ENCODE measurements at regions not wholly inside any gene's neighbourhood (a gene's known extent, or its start where the extent isn't known, plus 50 kb on each side); places are given as distances from the start of the nearest gene placed in this dataset.

DNA sequence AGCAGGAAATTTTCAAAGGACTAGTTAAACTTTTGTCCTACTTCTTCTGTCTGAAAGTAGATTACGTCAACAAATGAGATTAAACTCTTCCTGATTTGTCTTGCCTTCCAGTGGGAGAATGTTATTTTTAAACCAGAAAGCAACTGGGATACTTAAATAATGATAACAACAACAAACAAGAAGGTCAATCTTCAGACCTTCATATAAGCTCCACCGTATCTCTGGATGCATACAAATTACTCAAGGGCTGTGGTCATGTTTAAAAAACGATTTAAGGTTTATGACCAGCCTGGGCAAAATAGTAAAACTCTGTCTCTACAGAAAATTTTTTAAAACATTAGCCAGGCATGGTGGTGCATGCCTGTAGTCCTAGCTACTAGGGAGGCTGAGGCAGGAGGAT, 145.3 kb upstream of the NPHP3 start:
- H3K27me3 ChIP-seq (replicated peaks; ENCODE audit: insufficient read depth), result 0 out of 2 replicates have a peak, but pooled peaks cover 5% of the 10 kb centered on the region
- TF ChIP-seq EZH2phosphoT487 (IDR thresholded peaks at IDR 0.05; ENCODE audit: insufficient read depth, low read depth) (no peak), EZH2 (IDR thresholded peaks at IDR 0.05; ENCODE audit: insufficient read depth, poor library complexity, severe bottlenecking) (no peak)
- no peak overlapping the region for H3K27ac ChIP-seq
- no peak overlapping the region for H2AFZ ChIP-seq
- H3K9me3 ChIP-seq (ENCODE audit: low read depth), result no peaks in the 10 kb centered on the region
- H3K4me2 ChIP-seq (ENCODE audit: unreplicated experiment), result no peak overlapping the region
- no peaks in the 10 kb centered on the region for H3K79me2 ChIP-seq (ENCODE audit: insufficient read depth)
- no peak overlapping the region for H3K4me3 ChIP-seq
- in situ Hi-C loops (cut with MboI), result no loop called here
- H4K20me1 ChIP-seq (ENCODE audit: insufficient read depth), result no peaks in the 10 kb centered on the region
- DNase-seq, result no peak
- H3K9me2 ChIP-seq (ENCODE audit: insufficient read depth), result no peaks in the 10 kb centered on the region
- 0 out of 2 replicates have a peak, but pooled peaks cover 4% of the 10 kb centered on the region for H3F3A ChIP-seq (ENCODE audit: insufficient read depth)
- H3K4me1 ChIP-seq (ENCODE audit: insufficient read depth), result no peaks in the 10 kb centered on the region
- no peak overlapping the region for H3K9ac ChIP-seq
- no peaks in the 10 kb centered on the region for H3K36me3 ChIP-seq (ENCODE audit: low read depth)
- 15 to 16% methylated on average over 3 of the region's 3 CpGs for WGBS, 2 experiments (ENCODE audit: low coverage in 1 of 2, low lambda C conversion rate in 2 of 2, missing lambda C conversion rate in 2 of 2)

DNA sequence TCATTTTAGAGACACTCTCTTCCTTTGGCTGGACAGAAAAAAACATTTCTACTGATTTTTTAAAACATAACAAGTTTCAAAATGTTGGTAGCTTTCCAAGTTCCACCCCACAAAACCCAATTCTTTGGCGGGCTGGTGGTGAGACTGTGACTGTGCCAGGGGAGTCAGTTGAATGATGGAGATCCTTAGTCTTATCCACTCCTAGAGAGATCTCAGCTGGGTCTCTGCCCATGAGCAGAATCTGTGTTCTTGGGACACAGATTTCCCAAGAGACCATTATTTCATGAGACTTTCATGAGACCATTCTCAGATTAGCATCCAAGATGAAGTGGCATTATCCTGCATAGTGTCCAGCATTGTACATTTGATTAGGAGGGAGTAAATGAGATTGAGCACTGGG, 135.1 kb upstream of the NPHP3 start:
- Histone ChIP-seq H3K4me1 (ENCODE audit: insufficient read depth) (no peaks in the 10 kb centered on the region), H2AFZ (no peak overlapping the region), H3K9me2 (ENCODE audit: insufficient read depth) (no peaks in the 10 kb centered on the region), H3K9me3 (ENCODE audit: low read depth) (no peaks in the 10 kb centered on the region), H3F3A (ENCODE audit: insufficient read depth) (no peaks in the 10 kb centered on the region), H3K79me2 (ENCODE audit: insufficient read depth) (no peaks in the 10 kb centered on the region), H3K27ac (no peak overlapping the region), H3K9ac (no peak overlapping the region), H3K36me3 (ENCODE audit: low read depth) (no peaks in the 10 kb centered on the region), H4K20me1 (ENCODE audit: insufficient read depth) (no peaks in the 10 kb centered on the region), H3K4me3 (no peak overlapping the region), H3K27me3 (replicated peaks; ENCODE audit: insufficient read depth) (no peaks in the 10 kb centered on the region; the same call in 1 of the 2 replicates), H3K4me2 (ENCODE audit: unreplicated experiment) (no peak overlapping the region)
- no peak for DNase-seq
- in situ Hi-C loops (cut with MboI), result no loop called here
- TF ChIP-seq EZH2phosphoT487 (IDR thresholded peaks at IDR 0.05; ENCODE audit: insufficient read depth, low read depth), result no peak
- TF ChIP-seq EZH2 (IDR thresholded peaks at IDR 0.05; ENCODE audit: insufficient read depth, poor library complexity, severe bottlenecking), result no peak
- 8 to 17% methylated on average over 1 of the region's 1 CpG for WGBS, 2 experiments (ENCODE audit: low coverage in 1 of 2, low lambda C conversion rate in 2 of 2, missing lambda C conversion rate in 2 of 2)

DNA sequence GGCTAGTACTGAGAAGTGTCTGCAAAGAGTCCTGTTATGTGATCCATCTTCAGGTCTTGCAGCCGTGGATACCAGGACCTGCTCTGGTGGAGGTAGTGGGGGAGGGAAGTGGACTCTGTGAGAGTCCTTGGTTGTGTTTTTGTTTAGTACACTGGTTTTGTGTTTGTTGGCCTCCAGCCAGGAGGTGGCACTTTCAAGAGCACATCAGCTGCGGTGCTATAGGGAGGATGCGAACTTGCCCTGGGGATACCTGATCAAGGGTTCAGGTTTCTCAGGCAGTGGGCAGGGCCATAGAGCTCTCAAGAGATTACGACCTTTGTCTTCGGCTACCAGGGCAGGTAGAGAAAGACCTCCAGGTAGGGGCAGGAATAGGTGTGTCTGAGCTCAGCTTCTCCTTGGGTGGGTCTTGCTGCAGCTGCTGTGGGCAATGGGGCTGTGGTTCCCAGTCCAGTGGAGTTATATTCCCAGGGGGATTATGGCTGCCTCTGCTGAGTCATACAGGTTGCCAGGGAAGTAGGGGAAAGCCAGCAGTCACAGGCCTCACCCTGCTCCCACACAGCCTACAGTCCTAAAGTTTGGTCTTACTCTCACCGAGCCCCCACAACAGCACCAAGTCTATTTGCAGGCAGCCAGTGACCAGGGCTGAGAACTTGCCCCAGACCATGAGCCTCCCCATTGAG, 132.8 kb upstream of the NPHP3 start:
- H3K27ac ChIP-seq, result no peak overlapping the region
- 53 to 55% methylated on average over 6 of the region's 6 CpGs for WGBS, 2 experiments (ENCODE audit: low coverage in 1 of 2, low lambda C conversion rate in 2 of 2, missing lambda C conversion rate in 2 of 2)
- TF ChIP-seq EZH2phosphoT487 (IDR thresholded peaks at IDR 0.05; ENCODE audit: insufficient read depth, low read depth) (no peak), EZH2 (IDR thresholded peaks at IDR 0.05; ENCODE audit: insufficient read depth, poor library complexity, severe bottlenecking) (no peak)
- H3K27me3 ChIP-seq (replicated peaks; ENCODE audit: insufficient read depth), result no peaks in the 10 kb centered on the region; the same call in 1 of the 2 replicates
- H3K9me3 ChIP-seq (ENCODE audit: low read depth), result no peaks in the 10 kb centered on the region
- H3K4me3 ChIP-seq, result no peak overlapping the region
- in situ Hi-C loops (cut with MboI), result no loop called here
- no peaks in the 10 kb centered on the region for H4K20me1 ChIP-seq (ENCODE audit: insufficient read depth)
- no peak overlapping the region for H3K9ac ChIP-seq
- H3F3A ChIP-seq (ENCODE audit: insufficient read depth), result no peaks in the 10 kb centered on the region
- no peaks in the 10 kb centered on the region for H3K36me3 ChIP-seq (ENCODE audit: low read depth)
- no peaks in the 10 kb centered on the region for H3K79me2 ChIP-seq (ENCODE audit: insufficient read depth)
- DNase-seq, result no peak
- H3K9me2 ChIP-seq (ENCODE audit: insufficient read depth), result no peaks in the 10 kb centered on the region
- no peak overlapping the region for H3K4me2 ChIP-seq (ENCODE audit: unreplicated experiment)
- H2AFZ ChIP-seq, result no peak overlapping the region
- H3K4me1 ChIP-seq (ENCODE audit: insufficient read depth), result no peaks in the 10 kb centered on the region

DNA sequence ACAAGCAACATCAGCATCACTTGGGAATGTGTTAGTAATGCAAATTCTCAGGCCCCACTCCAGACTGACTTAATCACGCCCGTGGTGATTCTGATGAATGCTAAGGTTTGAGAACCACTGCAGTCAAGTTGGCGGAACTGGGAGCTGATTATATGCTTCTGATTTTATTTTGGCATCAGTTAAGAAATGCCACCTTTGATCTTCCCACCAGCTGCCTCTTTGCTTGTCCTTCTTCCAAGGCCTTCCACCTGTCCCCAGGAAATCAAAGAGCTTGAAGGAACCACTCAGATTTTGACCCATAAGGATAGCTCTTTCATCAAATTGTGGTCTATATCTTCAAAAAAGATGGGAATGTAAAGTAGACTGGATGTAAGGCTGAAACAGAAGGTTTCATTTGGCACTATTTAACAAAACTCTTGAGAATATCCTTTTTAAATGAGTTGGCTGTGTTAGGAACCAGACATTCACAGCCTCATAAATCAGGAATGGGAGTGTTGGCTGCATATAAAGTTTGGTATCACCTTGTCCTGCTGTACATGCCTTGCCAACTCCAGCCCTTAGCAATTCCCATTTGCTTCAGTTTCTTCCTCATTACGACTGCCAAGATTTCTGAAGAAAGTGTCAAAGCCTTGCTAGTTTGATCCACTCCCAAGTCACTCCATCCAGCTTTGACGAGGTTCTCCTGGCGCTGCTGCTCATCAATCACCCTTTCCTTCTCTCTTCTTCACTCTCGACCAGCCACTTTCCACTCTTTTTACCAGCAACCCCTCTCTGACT, 125.8 kb upstream of the NPHP3 start:
- H3F3A ChIP-seq (ENCODE audit: insufficient read depth), result no peaks in the 10 kb centered on the region
- no peaks in the 10 kb centered on the region for H3K4me1 ChIP-seq (ENCODE audit: insufficient read depth)
- no peak overlapping the region for H3K4me2 ChIP-seq (ENCODE audit: unreplicated experiment)
- no peaks in the 10 kb centered on the region for H3K36me3 ChIP-seq (ENCODE audit: low read depth)
- H4K20me1 ChIP-seq (ENCODE audit: insufficient read depth), result no peaks in the 10 kb centered on the region
- no peak overlapping the region for H3K4me3 ChIP-seq
- WGBS, 2 experiments (ENCODE audit: low coverage in 1 of 2, low lambda C conversion rate in 2 of 2, missing lambda C conversion rate in 2 of 2), result 13 to 15% methylated on average over 7 of the region's 7 CpGs
- H3K9me2 ChIP-seq (ENCODE audit: insufficient read depth), result no peaks in the 10 kb centered on the region
- H3K9me3 ChIP-seq (ENCODE audit: low read depth), result no peaks in the 10 kb centered on the region
- H3K9ac ChIP-seq, result no peak overlapping the region
- DNase-seq, result no peak
- TF ChIP-seq EZH2phosphoT487 (IDR thresholded peaks at IDR 0.05; ENCODE audit: insufficient read depth, low read depth), result no peak
- TF ChIP-seq EZH2 (IDR thresholded peaks at IDR 0.05; ENCODE audit: insufficient read depth, poor library complexity, severe bottlenecking), result no peak
- no peaks in the 10 kb centered on the region for H3K79me2 ChIP-seq (ENCODE audit: insufficient read depth)
- no peak overlapping the region for H3K27ac ChIP-seq
- in situ Hi-C loops (cut with MboI), result no loop called here
- H3K27me3 ChIP-seq (replicated peaks; ENCODE audit: insufficient read depth), result no peaks in the 10 kb centered on the region
- no peak overlapping the region for H2AFZ ChIP-seq
